Lower lobe of right lung (tissue), 2 donors: ENCODE measurements at regions not wholly inside any gene's neighbourhood (a gene's known extent, or its start where the extent isn't known, plus 50 kb on each side); places are given as distances from the start of the nearest gene placed in this dataset.

ENCODE experiments used
- ATAC-seq, 2 donors: fragments of 200-7000 bp; cut with Tn5 transposase; one replicate each; pipeline ENCODE4 v1.9.1; 2020 to 2022; ENCODE audit warnings: mild to moderate bottlenecking in 2 of 2, moderate library complexity in 2 of 2
- DNase-seq: peaks from one replicate; pipeline ENCODE4 v3.0.0-alpha.2; 2020
- H3K27ac ChIP-seq: fragments of 200-600 bp; one replicate; pipeline ENCODE4 v1.8.0; 2022
- H3K27me3 ChIP-seq: fragments of 200-600 bp; one replicate; pipeline ENCODE4 v1.8.0; 2022; ENCODE audit warnings: low read depth
- H3K36me3 ChIP-seq: fragments of 200-600 bp; one replicate; pipeline ENCODE4 v1.8.0; 2022; ENCODE audit warnings: mild to moderate bottlenecking
- H3K4me1 ChIP-seq: fragments of 200-600 bp; one replicate; pipeline ENCODE4 v1.8.0; 2022
- H3K4me3 ChIP-seq: fragments of 200-600 bp; one replicate; pipeline ENCODE4 v1.8.0; 2022; ENCODE audit warnings: mild to moderate bottlenecking
- H3K9me3 ChIP-seq: fragments of 200-600 bp; one replicate; pipeline ENCODE4 v1.8.0; 2022
- intact Hi-C: fragments of 100-400 bp; cut with DNase I; formaldehyde crosslinking; loops from one replicate; pipeline ENCODE4 v1.11.0; 2022
- TF ChIP-seq, protein P1 (sequence below): fragments of 200-600 bp; IDR thresholded peaks from one replicate; pipeline ENCODE4 v1.8.0; 2022; ENCODE audit warnings: antibody characterized with exemption, mild to moderate bottlenecking
- donor health status: DM: no; HTN: yes; CAD: no; lungs with severe emphysema.

DNA sequence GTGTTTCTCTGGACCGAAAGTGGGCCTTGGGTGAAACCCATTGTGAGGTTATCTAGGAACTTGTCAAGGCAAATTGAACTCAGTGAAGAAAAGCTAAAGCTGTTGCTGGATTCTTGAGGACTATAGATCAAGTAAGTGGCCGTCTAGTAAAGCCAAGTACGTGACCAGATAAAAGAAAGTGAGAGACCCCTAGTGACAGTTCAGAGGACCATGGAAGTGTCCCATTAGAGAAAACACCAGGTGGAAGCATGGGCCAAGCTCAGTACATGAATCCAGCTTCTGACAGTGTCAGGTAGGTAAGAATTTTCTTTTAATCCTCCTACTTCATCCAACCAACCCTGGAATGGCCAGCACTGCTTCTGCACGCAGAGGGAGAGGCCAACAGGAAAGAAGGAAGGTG, 349.3 kb upstream of the RGMA start:
- H3K9me3 ChIP-seq, result no peaks in the 10 kb centered on the region
- TF ChIP-seq, protein P1, sequence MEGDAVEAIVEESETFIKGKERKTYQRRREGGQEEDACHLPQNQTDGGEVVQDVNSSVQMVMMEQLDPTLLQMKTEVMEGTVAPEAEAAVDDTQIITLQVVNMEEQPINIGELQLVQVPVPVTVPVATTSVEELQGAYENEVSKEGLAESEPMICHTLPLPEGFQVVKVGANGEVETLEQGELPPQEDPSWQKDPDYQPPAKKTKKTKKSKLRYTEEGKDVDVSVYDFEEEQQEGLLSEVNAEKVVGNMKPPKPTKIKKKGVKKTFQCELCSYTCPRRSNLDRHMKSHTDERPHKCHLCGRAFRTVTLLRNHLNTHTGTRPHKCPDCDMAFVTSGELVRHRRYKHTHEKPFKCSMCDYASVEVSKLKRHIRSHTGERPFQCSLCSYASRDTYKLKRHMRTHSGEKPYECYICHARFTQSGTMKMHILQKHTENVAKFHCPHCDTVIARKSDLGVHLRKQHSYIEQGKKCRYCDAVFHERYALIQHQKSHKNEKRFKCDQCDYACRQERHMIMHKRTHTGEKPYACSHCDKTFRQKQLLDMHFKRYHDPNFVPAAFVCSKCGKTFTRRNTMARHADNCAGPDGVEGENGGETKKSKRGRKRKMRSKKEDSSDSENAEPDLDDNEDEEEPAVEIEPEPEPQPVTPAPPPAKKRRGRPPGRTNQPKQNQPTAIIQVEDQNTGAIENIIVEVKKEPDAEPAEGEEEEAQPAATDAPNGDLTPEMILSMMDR, result no peak
- DNase-seq (no peak), ATAC-seq (no peak)
- peaks cover 4% of the 10 kb centered on the region for H3K27me3 ChIP-seq
- no peak overlapping the region for H3K4me3 ChIP-seq
- intact Hi-C loops, result no loop called here
- no peaks in the 10 kb centered on the region for H3K36me3 ChIP-seq
- no peak overlapping the region for H3K27ac ChIP-seq
- no peaks in the 10 kb centered on the region for H3K4me1 ChIP-seq

DNA sequence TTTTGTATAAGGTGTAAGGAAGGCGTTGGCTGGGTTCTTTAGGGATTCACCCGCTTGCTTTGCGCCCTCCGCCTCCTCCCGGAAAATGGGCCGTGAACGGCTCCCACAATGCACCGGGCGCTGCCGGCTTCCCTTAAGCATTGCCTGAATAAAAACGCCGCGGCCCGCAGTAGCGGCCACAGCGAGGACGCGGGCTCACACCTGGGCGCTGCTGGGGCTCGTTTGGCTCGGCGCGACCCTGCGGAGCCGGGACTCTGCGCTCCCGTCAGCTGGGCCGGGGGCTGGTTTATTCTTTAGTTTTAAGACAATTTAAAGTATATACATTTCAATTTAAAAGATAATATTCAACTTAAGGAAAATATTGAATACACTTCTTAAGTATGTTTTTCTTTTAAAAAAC, 343.5 kb upstream of the RGMA start:
- intact Hi-C loops, result no loop called here
- no peak for DNase-seq

DNA sequence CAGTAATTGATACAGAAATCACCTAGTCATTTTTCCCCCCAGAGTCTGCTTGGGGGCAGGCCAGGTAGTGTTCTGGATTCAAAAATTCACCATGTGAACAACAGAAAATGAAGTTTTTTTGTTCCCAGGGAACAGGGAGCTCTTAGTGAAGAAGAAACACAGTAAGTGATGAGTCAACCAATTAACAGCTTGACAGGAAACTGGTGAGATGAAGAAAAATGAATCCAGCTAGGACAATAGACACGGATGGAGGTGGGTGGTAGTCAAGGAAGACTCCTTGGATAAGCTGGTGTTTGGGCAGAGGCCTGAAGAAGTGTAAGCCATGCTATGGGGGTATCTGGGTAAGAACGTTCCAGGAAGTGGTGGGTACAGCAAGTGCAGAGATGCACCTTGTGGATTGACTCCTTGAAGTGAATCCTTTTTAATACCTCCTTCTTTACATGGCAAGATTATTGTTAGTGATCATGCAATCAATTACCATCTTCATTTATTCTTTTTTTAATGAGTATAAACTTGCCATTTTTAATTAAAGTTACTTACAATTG, 339.9 kb upstream of the RGMA start:
- TF ChIP-seq, protein P1, result no peak
- Histone ChIP-seq H3K27me3 (no peaks in the 10 kb centered on the region), H3K4me1 (no peaks in the 10 kb centered on the region), H3K27ac (no peak overlapping the region), H3K9me3 (no peaks in the 10 kb centered on the region), H3K36me3 (no peaks in the 10 kb centered on the region), H3K4me3 (no peak overlapping the region)
- ATAC-seq (no peak), DNase-seq (no peak)
- intact Hi-C loops, result no loop called here

More for the DNA sequence above, 343.5 kb upstream of the RGMA start:
- ATAC-seq, result no peak
- Histone ChIP-seq H3K27ac (no peak overlapping the region), H3K36me3 (no peaks in the 10 kb centered on the region), H3K27me3 (peaks cover 4% of the 10 kb centered on the region), H3K9me3 (no peaks in the 10 kb centered on the region), H3K4me1 (no peaks in the 10 kb centered on the region), H3K4me3 (no peak overlapping the region)
- TF ChIP-seq, protein P1, result no peak

DNA sequence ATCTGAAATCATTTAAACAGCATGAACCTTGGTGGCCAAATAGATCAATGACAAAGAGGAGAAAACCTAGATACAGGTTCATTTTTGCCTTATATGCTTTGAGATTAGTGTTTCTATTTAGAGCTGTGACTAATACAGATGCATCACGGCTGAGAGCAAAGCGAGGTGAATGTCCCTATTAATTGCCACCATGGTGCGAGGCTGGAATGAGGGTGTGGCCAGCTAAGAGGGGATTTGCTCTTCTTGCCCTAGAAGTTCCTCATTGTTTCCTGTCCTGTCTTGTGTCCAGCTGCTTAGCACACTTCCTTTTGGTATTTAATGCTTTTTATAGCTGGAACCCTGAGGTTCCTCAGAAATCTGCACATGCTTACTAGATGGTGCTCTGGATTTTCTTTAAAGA, 339.1 kb upstream of the RGMA start:
- H3K4me3 ChIP-seq, result no peak overlapping the region
- intact Hi-C loops, result no loop called here
- H3K27ac ChIP-seq, result no peak overlapping the region
- no peak for ATAC-seq
- no peaks in the 10 kb centered on the region for H3K9me3 ChIP-seq
- DNase-seq, result no peak
- TF ChIP-seq, protein P1, result no peak
- no peaks in the 10 kb centered on the region for H3K4me1 ChIP-seq
- no peaks in the 10 kb centered on the region for H3K36me3 ChIP-seq
- no peaks in the 10 kb centered on the region for H3K27me3 ChIP-seq

DNA sequence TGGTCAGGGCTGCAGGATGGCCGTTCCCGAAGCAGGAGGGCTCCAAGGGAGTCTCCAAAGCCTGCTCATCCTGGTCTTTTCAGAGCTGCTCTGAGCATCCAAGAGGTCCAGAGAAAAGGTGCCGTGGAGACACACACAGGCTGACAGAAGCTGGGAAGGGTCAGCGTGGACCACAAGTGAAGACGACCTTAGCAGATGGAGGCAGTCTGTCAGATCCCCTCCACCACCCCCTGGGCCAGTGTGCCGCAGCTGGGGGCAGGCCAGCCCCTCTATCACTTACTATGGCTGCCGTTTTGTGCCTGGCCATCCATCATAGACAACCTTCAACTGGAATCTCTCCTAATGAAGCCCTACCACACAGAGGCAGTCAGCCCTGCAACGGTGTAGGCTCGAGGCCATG, 335.1 kb upstream of the RGMA start:
- no peak overlapping the region for H3K4me3 ChIP-seq
- no peaks in the 10 kb centered on the region for H3K36me3 ChIP-seq
- no peaks in the 10 kb centered on the region for H3K27me3 ChIP-seq
- TF ChIP-seq, protein P1, result no peak
- no peaks in the 10 kb centered on the region for H3K4me1 ChIP-seq
- DNase-seq (no peak), ATAC-seq (no peak)
- intact Hi-C loops, result no loop called here
- H3K9me3 ChIP-seq, result no peaks in the 10 kb centered on the region
- H3K27ac ChIP-seq, result no peak overlapping the region

DNA sequence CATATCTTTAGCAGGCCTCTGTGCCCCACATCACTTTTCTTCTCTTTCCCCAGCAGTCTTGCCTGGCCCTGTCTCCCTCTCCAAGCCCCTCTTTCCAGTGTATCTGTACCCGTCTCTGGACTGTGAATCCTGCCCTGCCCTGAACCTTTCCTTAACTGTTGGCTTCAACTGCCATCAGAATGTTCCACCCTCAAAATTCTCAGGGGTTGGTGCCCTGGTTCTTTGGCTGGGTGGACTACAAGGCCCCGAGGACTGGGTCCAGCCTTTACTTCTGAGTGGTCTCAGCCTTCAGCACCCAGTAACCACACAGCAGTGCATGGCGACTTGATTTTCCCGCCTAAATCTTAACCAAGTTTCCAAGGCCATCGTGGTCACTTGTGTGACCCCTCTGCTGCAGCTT, 333.5 kb upstream of the RGMA start:
- no peak for ATAC-seq

More for the DNA sequence above, 333.5 kb upstream of the RGMA start:
- Histone ChIP-seq H3K9me3 (no peaks in the 10 kb centered on the region), H3K4me1 (no peaks in the 10 kb centered on the region), H3K27ac (no peak overlapping the region), H3K36me3 (no peaks in the 10 kb centered on the region), H3K4me3 (no peak overlapping the region), H3K27me3 (no peaks in the 10 kb centered on the region)
- TF ChIP-seq, protein P1, result no peak
- DNase-seq, result no peak
- intact Hi-C loops, result no loop called here
